Limb (tissue), 2 donors: ENCODE measurements at regions not wholly inside any gene's neighbourhood (a gene's known extent, or its start where the extent isn't known, plus 50 kb on each side); places are given as distances from the start of the nearest gene placed in this dataset.

ENCODE experiments used
- DNase-seq, 2 donors: peaks; one replicate each; pipeline ENCODE4 v3.0.0-alpha.2; 2016; ENCODE audit errors: extremely low spot score in 2 of 2

DNA sequence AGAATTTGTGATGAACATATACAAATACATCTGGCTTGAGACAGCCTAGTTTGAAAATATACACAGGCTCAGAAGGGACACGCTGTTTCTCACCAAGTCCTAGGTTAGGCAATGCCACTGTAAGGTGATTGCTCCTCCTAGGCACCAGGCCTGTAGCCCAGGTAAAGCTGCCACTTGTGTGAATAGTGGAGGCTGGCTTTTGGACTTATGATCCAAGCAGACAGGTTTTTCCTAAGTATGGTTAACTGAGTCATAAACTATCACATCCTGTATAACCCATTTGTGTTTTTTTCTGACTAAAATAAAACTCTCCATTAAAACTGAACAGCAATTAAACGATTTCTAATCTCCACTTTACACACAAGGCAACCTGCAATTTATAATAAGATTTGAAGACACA, 81.0 kb downstream of the SEMA4F start:
- DNase-seq, result no peak

DNA sequence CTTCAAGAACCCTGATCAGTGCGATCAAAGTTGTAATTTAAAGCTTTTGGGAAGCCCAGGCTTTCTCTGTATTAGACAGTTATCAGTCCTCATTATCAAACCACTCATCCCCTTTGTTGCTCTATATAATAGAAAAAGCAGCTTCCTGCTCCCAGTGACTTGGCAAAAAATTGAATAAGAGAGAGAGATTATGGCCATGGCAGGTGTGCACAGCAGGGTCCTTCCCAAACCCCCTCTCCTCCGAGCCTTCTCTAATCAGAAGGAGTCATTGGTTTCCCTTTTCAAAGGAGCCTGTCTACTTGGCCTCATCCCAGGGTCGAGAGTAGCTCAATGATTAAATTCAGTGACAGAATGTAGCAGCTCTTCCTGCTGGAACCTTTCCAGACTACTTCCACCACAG, 81.5 kb downstream of the SEMA4F start:
- DNase-seq, result no peak

DNA sequence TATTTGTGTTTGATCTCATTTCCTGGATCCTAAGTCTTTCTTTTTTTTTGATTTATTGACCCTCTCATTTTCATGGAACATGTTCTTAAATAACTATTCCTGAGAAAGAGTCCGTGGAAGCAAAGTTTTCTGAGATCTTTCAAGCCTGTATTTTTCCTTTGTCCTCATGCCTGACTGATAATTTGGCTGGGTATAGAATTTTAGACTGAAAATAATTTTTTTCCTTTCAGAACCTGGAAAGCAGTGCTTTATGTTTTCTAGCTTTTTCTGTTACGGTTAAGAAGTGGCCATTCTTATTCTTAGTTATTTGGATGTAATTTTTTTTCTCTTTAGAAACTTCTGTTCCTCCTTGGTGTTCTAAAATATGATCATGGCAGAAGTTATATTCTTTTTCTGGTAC, 82.5 kb downstream of the SEMA4F start:
- no peak for DNase-seq

DNA sequence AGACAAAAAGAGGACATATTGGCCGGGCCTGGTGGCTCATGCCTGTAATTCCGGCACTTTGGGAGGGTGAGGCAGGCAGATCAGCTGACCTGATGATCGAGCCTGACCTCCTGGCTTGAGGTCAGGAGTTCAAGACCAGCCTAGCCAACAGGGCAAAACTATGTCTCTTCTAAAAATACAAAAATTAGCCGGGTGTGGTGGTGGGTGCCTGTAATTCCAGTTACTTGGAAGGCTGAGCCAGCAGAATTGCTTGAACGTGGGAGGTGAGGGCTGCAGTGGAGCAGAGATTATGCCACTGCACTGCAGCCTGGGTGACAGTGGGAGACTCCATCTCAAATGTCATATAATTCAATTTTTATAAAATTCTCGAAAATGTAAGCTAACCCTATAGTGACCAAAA, 84.5 kb downstream of the SEMA4F start:
- DNase-seq, result no peak

DNA sequence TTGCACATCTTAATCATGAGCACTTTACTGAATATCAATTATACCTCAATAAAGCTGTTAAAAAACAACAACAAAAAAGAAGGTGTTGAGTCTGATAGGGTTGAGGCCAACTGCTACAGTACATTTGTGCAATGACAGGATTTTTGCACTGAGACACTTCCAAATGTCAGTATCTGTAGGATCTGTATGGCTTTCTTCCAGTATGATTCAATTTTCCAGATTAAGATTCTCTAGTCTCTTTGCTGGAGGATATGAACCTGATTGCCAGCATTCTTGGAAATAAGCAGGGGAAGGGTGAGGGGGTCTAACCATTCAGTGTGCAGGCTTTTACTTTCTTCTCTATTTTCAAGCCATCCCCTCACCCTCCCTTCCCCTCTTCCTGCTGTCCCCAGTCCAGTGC, 85.1 kb downstream of the SEMA4F start:
- DNase-seq, result no peak

DNA sequence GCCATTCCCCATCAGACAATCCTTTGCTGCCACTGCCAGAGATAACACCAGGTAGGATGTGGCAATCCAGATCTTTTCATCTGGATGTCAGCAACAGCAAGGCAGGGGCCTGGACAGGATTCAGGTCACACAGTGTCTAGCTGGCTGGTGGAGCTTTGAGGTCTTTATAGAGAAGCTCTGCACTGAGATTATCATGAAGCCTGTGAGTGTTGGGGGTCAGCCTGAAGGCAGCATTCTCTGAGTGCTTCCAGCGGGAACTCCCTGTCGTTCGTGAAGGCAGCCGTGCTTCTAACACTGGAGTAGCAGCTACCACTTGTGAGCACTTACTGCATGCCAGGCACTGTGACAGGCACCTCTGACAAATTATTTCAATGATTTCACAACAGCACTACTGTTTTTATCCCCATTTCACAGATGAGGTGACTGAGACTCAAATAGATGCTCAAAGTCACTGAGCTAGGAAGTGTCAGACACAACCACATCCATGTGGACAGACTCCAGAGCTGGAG, 85.7 kb downstream of the SEMA4F start:
- no peak for DNase-seq

DNA sequence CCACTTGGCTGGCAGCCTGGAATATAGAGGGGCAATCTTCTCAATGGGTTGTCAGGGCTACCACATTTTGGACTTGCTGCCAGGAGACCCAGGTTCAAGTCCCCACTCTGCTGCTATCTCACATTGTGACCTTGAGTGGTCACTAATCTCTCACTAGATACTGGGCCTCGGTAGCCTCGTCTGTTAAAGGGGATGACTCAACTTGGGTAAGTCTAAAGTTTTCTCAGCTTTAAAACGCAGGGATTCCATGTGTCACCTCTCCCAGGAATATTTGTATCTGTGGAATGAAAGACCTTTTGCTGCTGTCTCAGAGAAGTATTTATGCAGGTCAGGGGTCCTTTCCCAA, 86.3 kb downstream of the SEMA4F start:
- no peak for DNase-seq

DNA sequence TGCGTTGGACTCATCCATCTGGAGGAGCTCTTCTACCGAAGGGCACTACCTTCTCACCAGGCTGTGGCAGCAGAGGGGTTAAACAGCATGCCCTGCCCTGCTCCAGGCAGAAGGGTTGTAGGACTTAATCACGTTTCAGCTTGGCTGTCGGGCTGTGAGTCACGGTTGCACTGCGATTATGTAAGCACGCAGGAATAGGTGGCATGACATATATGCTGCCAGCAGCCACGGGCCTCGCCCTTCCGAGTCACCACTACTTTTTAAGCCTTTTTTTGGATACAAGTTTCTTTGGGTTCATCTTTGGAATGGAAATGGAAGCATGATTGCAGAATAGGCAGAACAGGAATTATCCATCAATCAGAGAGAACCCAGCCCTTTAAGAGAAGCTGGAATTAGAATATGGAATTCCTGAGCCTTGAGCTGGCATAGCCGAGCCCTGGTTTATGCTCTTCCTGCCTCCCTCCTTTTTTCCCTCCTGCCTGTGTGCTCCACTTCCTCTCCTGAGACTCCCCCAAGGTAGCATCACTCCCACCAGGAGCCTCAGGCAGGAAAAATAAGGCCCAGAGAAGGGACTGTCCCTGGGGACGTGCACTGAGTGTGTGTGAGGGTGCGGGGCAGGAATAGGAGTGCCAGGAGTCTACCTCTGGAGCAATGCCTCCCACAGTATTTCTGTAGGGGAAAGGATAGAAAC, 86.8 kb downstream of the SEMA4F start:
- DNase-seq, result no peak

DNA sequence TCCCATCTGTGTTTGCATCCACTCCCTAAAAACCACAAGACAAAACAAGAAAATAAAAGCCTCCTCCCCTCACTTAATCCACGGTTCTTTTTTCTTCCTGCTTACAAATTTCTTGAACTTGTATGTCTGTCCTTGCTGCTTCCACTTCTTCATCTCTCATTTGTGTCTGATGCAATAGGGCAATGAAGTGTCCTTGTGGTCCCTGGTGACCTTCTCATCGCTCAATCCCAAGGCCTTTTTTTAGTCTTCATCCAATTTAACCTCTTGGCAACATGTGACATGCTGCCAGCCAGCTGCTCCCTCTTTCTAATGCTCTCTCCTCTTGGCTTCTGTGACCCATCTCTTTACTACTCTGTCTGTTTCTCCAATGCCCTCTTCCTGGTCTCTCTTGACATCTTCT, 87.6 kb downstream of the SEMA4F start:
- no peak for DNase-seq

DNA sequence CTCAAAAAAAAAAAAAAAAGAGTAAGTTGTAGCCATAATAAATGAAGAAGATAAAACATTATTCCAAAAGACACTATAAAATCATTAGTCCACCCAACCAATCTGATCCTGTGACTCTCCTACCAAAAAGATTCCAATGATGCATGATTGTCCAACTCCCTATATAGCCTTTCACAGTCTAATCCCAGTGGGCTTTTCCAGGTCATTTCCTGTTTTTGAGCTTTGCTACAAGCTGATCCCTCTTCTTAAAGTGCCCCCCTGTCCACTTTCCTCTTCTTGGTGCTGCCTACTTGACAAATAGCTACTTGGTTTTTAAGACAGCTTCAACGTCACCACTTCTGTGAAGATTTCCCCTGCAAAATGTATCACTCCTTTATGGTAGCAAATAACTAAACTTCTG, 88.4 kb downstream of the SEMA4F start:
- DNase-seq, result no peak

DNA sequence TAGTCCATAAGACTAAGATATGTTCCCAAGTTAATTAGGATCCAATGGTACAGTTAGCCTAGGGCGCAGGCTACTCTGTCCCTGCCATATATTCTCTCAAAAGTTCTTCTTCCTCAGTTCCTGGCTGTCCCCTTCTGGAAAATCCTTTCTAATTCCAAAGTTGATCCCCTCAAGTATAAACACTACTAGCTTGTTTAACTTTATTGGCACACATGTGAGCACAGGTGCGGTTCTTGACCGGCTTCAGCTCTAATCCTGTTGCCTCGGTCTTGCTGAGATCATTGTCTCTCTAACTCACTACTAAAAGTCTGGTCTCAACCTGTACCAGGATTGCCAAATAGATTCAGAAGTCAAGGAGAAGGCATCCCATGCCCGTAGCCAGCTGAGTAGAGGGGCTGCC, 89.0 kb downstream of the SEMA4F start:
- no peak for DNase-seq

DNA sequence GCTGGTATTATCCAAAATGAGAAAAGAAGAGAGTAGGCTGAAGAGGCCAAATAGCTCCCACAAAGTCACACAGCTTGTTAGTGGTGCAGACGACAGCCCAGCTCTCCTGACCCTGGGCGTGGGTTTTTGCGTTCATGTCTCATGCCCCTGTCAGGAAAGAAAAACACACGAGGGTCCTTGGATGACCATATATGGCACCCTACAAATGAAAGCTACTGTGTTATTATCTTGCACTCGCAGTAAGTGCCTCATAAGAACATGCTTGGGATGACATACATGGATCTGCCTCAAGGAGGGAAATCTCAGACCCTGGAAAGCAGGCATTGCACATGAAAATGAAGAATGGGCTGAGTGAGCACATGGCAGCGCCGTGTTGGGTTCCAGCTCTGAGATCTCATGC, 89.7 kb downstream of the SEMA4F start:
- DNase-seq, result no peak

DNA sequence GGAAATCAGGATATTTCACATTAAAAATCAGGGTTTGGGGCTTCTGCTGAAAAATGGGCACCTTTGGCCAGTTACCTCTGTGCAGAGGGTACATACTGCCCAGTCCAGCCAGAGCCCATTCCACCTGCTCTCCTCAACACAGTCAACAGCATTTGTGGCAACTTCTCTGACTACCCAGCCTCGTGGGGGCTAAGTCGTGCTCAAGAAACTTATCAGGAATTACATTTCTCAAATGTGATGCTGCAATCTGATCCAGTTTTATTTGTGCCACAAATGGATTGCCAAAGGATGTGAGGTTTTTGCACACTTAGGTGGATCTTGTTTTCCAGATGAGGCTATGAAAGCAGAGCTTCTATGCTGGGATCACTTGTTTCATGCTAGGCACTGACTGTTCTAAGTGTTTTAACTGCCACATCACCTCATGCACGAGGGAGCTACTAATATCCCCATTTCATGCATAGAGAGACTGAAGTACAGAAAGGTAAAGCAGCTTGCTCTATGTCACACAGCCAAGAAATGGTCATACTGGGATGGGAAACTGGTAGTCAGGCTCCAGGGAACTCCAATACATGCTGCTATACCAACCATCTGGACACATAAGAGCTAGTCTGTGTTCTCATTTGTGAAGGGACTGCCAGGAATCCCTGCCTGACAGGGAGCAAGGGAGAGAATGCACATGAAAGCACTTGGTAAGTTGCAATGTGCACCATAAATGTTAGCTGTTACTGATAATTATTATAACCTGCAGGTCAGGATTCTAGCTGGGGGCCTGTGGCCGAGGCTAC, 89.0 kb upstream of the HK2 start:
- no peak for DNase-seq

DNA sequence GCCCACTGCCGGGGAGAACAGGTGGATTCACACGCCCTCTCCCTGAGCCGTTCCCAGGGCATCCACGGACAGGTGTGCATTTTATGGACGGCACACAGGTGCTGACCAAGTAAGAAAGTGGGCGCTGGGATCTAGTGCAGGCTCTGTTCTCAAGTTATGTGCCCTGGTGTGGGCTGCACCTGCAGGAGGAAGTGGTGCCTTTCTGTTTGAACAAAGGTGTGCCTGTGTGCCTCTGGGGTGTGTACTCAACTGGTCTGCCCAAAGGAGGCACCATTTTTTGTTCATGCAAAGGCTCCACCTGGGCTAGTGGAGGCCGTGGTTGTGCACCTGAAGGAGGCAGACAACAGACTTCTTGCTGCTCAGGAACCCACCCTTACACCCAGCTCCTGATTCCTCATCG, 88.2 kb upstream of the HK2 start:
- no peak for DNase-seq

DNA sequence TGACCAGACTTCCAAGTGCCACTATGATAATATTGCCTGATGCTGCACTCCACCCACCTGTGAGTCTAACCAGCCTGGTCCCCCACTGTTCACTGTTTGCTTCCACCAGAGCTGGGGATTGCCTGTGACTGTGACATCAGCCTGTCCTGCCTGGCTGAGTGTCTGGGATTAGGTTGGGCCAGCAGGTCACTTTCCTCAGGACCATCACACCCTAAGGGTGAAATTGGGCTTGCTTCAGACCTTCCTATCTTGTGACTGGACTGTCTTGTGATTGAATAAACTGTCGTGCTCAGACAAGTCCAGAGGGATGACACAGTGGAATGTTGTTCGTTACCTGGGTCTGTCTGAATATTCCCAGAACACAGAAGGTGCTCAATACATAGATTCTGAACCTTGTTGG, 87.4 kb upstream of the HK2 start:
- DNase-seq, result no peak

DNA sequence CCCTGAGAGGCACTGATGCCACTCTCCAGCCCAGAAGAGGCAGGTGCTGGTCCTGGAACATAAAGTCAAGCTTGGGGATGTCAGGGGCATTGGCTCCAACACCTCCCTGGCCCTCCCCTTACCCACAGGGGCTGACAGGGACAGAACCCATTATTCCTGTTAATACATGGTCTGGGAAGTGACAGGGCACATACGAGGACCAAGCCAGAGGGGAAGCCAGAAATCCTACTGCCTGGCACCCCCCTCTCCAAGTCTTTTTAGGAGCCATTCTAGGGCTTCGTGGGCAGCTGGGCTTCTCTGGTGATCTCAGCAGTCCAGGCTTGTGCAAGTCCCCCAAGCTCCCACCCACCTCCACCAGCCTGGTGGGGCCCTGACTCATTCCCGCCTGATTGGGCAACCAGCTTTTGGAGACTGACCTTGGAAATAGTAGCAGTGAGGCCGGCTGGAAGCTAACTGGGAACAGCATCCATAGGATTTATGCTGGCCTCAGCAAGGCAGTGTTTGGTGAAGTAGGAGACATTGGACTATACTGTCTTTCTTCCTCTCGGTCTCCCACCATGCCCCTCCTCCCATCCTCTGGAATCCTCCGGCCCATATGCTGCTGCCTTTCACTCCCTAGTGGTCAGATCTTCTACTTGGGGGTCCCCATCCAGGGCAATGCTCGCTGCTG, 86.4 kb upstream of the HK2 start:
- no peak for DNase-seq

DNA sequence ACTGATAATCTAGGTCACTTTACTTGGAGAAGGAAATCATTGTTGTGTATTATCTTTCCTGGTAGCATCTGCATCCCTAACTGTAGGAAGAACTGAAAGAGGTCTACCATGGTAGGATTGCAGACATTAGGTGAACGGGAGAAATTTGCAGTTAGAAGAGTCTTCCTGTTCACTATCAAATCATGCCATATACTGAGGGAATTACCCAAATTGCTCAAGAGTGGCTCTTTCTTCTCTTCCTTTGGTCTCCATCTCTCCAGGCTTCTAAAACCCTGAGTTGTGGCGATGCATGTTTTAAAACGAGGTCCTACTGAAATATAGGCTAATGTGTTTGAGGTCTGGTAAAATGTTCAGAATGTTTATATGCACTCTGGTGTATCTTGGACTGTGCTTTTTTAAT, 85.3 kb upstream of the HK2 start:
- no peak for DNase-seq

DNA sequence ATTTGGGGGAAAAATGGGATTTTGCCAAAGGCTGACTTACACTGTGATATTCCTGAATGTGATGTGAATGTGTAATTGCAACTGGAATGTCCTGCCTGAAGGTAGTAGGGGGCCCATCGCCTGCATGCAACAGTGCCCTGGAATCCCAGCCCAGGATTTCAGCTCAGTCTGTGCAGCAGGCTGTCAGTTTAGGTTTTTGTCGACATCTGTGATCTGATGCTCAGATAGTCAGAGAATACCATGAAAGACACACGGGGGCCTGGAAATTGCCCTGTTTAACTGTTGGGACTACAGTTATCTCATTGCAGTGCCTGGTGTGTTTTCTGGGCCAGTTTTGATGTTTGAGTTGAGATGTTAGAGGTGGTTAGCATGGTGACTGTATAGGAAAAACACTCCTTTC, 84.5 kb upstream of the HK2 start:
- DNase-seq, result no peak

DNA sequence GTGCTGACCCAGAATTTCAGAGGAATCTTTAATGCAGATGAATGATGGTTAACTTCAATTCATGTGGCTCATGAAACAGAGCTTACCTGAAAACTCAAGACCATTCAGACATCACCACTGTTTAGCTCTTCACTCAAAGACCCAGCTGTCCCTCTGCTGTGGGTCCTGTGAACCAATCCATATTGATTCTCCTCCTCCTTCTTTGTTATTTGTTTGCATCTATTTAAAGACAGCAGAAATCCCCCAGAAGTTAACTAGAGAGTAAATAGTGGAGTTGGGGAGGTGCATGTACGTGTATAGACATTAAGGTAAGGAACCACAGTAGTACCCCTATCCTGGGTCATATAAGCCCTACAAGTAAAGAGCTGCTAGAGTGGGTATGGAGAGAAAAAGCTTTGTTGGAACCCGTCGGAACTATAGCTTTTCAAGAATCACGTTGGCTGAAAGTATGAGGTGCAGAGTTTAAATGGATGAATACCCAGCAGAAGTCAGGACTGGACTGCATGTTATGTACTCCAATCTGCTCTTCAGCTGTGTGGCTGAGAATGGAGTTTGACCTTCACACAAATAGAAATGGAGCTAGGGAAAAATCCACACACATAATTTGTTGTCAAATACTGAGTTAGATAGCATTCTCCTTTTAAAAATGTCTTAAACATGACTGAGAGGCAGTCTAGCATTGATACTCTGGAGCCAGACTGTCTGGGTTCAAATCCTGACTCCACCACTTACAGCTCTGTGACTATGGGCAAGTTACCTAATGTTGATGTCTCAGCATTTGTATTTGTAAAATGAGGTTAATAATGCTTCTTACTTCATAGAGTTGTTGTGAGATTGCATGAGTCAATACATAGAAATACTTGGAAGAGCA, 81.7 kb upstream of the HK2 start:
- no peak for DNase-seq

DNA sequence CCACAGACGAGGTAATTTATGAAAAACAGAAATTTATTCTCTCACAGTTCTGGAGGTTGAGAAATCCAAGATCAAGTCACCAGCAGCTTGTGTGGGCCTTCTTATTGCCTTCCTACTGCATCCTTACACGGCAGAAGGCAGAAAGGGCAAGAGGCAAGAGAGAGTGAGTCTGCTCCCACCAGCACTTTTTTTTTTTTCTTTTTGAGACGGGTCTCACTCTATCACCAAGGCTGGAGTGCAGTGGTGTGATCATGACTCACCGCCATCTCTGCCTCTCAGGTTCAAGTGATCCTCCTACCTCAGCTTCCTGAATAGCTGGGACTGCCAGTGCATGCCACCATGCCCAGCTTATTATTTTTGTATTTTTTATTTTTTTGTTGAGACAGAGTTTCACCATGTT, 78.5 kb upstream of the HK2 start:
- no peak for DNase-seq

DNA sequence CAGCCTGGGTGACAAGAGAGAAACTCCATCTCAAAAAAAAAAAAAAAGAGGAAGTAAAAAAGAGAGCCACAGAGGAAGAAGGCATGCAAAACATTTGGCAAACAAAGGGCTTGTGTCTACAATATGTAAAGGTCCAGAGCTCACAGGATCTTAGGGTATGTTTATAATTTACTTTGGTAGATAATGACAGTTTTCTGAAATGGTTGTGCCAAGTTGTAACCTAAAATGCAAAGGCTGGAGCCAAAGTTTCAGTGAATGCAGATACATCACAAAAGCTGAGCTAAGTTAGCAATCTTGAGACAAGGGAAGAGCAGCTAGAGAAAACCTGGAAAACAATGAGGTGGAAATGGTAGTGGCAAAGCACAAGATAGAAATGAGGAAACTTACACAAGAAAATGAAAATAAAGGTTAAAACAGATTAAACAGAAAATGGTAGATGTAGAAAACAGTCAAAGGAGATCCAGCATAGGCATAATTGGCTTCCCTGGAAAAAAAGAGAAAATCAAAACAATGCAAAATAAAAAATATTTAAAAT, 77.5 kb upstream of the HK2 start:
- no peak for DNase-seq

DNA sequence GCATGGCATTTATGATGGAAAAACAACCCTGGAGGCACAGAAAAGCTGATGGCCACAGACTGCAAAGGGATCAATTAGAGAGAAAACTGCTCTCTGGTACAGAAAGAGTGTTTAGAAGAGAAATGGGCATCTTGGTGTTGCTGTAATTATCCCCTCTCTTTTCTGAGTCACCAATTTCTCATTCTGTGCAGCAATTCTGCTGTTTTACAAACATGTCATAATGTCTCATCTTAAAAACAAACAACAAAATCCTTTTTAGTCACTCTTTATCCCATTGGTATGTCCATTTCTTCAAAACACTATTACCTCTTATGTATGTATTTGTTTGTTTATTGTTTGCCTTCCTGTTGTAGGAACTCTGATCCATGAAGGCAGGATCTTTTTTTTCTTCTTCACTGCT, 73.9 kb upstream of the HK2 start:
- no peak for DNase-seq
